GM23338 (cell line): ENCODE measurements at regions not wholly inside any gene's neighbourhood (a gene's known extent, or its start where the extent isn't known, plus 50 kb on each side); places are given as distances from the start of the nearest gene placed in this dataset.

ENCODE experiments used
- CREB1 ChIP-seq: fragments of 250-450 bp; sonication (Bioruptor Pico); IDR thresholded peaks from 2 replicates; pipeline ENCODE4 v1.5.0; 2020; ENCODE audit warnings: low read depth, mild to moderate bottlenecking, moderate library complexity
- EZH2 ChIP-seq: fragments of 200-600 bp; sonication (generic); IDR thresholded peaks from one replicate; pipeline ENCODE4 v1.8.0; 2017; ENCODE audit warnings: antibody characterized with exemption, mild to moderate bottlenecking, low read depth; ENCODE audit not compliant: unreplicated experiment
- EZH2phosphoT487 ChIP-seq: fragments of 200-600 bp; sonication (generic); IDR thresholded peaks from one replicate; pipeline ENCODE4 v1.8.1; 2018; ENCODE audit warnings: antibody characterized with exemption; ENCODE audit not compliant: unreplicated experiment
- JUNB ChIP-seq: IDR thresholded peaks from one replicate; pipeline ENCODE4 v1.6.1; 2016; ENCODE audit warnings: antibody characterized with exemption; ENCODE audit not compliant: unreplicated experiment
- NANOG ChIP-seq: IDR thresholded peaks from 2 replicates; pipeline ENCODE4 v1.6.1; 2016; ENCODE audit warnings: antibody characterized with exemption, borderline replicate concordance
- POLR2AphosphoS5 ChIP-seq: IDR thresholded peaks from 2 replicates; pipeline ENCODE4 v1.6.1; 2016; ENCODE audit warnings: antibody characterized with exemption, low read depth
- STAT1 ChIP-seq: IDR thresholded peaks from one replicate; pipeline ENCODE4 v1.6.1; 2016; ENCODE audit warnings: antibody characterized with exemption; ENCODE audit not compliant: unreplicated experiment
- ZNF114 ChIP-seq: fragments of 250-450 bp; sonication (Bioruptor Pico); IDR thresholded peaks from 2 replicates; pipeline ENCODE4 v1.5.0; 2020; ENCODE audit warnings: mild to moderate bottlenecking, moderate library complexity
- TF ChIP-seq, protein P1 (sequence below), 2 experiments: fragments of 200-600 bp in 1 of 2; sonication (generic) in 1 of 2; conservative IDR thresholded peaks; 2 replicates each; pipeline versions ENCODE4 v1.5.1 to v1.6.1; 2016 to 2017; ENCODE audit warnings: antibody characterized with exemption in 2 of 2, low read depth in 2 of 2, mild to moderate bottlenecking in 2 of 2, moderate library complexity in 1 of 2
- TF ChIP-seq, protein P2 (sequence below): IDR thresholded peaks from one replicate; pipeline ENCODE4 v1.6.1; 2018; ENCODE audit warnings: antibody characterized with exemption; ENCODE audit not compliant: unreplicated experiment
- TF ChIP-seq, protein P3 (sequence below): fragments of 250-450 bp; sonication (Bioruptor Pico); IDR thresholded peaks from 2 replicates; pipeline ENCODE4 v1.5.0; 2020; ENCODE audit warnings: mild to moderate bottlenecking, moderate library complexity
- TF ChIP-seq, protein P4 (sequence below): IDR thresholded peaks from 2 replicates; pipeline ENCODE4 v1.6.1; 2016; ENCODE audit warnings: antibody characterized with exemption

DNA sequence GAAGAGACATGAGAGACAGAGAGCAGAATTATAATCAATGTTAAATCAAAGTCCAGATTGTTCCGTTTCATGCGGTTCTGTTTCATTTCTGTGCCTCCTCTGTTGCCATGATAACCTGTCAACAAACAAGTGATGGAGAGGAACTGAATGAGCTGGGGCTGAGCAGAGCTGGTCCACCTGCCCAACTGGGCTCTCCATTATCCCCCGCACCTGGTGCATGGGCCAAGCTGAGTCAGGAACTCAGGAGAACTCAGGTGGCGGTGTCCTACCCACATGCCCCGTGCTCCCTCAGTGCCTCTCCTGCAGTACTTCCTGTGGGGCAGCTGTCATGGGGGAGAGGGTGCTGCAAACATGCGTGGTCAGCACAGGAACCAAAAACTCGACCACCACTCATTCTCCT, 178.8 kb downstream of the TTC32 start:
- TF ChIP-seq, protein P1, sequence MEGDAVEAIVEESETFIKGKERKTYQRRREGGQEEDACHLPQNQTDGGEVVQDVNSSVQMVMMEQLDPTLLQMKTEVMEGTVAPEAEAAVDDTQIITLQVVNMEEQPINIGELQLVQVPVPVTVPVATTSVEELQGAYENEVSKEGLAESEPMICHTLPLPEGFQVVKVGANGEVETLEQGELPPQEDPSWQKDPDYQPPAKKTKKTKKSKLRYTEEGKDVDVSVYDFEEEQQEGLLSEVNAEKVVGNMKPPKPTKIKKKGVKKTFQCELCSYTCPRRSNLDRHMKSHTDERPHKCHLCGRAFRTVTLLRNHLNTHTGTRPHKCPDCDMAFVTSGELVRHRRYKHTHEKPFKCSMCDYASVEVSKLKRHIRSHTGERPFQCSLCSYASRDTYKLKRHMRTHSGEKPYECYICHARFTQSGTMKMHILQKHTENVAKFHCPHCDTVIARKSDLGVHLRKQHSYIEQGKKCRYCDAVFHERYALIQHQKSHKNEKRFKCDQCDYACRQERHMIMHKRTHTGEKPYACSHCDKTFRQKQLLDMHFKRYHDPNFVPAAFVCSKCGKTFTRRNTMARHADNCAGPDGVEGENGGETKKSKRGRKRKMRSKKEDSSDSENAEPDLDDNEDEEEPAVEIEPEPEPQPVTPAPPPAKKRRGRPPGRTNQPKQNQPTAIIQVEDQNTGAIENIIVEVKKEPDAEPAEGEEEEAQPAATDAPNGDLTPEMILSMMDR (conservative IDR thresholded peaks at IDR 0.05; ENCODE audit: low read depth in 2 of 2) = no peak
- no peak for TF ChIP-seq EZH2
- TF ChIP-seq POLR2AphosphoS5 = no peak
- TF ChIP-seq, protein P2, sequence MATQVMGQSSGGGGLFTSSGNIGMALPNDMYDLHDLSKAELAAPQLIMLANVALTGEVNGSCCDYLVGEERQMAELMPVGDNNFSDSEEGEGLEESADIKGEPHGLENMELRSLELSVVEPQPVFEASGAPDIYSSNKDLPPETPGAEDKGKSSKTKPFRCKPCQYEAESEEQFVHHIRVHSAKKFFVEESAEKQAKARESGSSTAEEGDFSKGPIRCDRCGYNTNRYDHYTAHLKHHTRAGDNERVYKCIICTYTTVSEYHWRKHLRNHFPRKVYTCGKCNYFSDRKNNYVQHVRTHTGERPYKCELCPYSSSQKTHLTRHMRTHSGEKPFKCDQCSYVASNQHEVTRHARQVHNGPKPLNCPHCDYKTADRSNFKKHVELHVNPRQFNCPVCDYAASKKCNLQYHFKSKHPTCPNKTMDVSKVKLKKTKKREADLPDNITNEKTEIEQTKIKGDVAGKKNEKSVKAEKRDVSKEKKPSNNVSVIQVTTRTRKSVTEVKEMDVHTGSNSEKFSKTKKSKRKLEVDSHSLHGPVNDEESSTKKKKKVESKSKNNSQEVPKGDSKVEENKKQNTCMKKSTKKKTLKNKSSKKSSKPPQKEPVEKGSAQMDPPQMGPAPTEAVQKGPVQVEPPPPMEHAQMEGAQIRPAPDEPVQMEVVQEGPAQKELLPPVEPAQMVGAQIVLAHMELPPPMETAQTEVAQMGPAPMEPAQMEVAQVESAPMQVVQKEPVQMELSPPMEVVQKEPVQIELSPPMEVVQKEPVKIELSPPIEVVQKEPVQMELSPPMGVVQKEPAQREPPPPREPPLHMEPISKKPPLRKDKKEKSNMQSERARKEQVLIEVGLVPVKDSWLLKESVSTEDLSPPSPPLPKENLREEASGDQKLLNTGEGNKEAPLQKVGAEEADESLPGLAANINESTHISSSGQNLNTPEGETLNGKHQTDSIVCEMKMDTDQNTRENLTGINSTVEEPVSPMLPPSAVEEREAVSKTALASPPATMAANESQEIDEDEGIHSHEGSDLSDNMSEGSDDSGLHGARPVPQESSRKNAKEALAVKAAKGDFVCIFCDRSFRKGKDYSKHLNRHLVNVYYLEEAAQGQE = no peak
- no peak for TF ChIP-seq ZNF114 (CRISPR knock-in tag)
- TF ChIP-seq EZH2phosphoT487 = no peak
- TF ChIP-seq JUNB = no peak
- TF ChIP-seq CREB1 (CRISPR knock-in tag) = no peak
- TF ChIP-seq, protein P3, sequence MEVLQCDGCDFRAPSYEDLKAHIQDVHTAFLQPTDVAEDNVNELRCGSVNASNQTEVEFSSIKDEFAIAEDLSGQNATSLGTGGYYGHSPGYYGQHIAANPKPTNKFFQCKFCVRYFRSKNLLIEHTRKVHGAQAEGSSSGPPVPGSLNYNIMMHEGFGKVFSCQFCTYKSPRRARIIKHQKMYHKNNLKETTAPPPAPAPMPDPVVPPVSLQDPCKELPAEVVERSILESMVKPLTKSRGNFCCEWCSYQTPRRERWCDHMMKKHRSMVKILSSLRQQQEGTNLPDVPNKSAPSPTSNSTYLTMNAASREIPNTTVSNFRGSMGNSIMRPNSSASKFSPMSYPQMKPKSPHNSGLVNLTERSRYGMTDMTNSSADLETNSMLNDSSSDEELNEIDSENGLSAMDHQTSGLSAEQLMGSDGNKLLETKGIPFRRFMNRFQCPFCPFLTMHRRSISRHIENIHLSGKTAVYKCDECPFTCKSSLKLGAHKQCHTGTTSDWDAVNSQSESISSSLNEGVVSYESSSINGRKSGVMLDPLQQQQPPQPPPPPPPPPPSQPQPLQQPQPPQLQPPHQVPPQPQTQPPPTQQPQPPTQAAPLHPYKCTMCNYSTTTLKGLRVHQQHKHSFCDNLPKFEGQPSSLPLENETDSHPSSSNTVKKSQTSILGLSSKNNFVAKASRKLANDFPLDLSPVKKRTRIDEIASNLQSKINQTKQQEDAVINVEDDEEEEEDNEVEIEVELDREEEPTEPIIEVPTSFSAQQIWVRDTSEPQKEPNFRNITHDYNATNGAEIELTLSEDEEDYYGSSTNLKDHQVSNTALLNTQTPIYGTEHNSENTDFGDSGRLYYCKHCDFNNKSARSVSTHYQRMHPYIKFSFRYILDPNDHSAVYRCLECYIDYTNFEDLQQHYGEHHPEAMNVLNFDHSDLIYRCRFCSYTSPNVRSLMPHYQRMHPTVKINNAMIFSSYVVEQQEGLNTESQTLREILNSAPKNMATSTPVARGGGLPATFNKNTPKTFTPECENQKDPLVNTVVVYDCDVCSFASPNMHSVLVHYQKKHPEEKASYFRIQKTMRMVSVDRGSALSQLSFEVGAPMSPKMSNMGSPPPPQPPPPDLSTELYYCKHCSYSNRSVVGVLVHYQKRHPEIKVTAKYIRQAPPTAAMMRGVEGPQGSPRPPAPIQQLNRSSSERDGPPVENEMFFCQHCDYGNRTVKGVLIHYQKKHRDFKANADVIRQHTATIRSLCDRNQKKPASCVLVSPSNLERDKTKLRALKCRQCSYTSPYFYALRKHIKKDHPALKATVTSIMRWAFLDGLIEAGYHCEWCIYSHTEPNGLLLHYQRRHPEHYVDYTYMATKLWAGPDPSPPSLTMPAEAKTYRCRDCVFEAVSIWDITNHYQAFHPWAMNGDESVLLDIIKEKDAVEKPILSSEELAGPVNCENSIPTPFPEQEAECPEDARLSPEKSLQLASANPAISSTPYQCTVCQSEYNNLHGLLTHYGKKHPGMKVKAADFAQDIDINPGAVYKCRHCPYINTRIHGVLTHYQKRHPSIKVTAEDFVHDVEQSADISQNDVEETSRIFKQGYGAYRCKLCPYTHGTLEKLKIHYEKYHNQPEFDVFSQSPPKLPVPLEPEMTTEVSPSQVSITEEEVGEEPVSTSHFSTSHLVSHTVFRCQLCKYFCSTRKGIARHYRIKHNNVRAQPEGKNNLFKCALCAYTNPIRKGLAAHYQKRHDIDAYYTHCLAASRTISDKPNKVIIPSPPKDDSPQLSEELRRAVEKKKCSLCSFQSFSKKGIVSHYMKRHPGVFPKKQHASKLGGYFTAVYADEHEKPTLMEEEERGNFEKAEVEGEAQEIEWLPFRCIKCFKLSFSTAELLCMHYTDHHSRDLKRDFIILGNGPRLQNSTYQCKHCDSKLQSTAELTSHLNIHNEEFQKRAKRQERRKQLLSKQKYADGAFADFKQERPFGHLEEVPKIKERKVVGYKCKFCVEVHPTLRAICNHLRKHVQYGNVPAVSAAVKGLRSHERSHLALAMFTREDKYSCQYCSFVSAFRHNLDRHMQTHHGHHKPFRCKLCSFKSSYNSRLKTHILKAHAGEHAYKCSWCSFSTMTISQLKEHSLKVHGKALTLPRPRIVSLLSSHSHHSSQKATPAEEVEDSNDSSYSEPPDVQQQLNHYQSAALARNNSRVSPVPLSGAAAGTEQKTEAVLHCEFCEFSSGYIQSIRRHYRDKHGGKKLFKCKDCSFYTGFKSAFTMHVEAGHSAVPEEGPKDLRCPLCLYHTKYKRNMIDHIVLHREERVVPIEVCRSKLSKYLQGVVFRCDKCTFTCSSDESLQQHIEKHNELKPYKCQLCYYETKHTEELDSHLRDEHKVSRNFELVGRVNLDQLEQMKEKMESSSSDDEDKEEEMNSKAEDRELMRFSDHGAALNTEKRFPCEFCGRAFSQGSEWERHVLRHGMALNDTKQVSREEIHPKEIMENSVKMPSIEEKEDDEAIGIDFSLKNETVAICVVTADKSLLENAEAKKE (CRISPR knock-in tag) = no peak
- TF ChIP-seq STAT1 = no peak
- no peak for TF ChIP-seq NANOG
- TF ChIP-seq, protein P4, sequence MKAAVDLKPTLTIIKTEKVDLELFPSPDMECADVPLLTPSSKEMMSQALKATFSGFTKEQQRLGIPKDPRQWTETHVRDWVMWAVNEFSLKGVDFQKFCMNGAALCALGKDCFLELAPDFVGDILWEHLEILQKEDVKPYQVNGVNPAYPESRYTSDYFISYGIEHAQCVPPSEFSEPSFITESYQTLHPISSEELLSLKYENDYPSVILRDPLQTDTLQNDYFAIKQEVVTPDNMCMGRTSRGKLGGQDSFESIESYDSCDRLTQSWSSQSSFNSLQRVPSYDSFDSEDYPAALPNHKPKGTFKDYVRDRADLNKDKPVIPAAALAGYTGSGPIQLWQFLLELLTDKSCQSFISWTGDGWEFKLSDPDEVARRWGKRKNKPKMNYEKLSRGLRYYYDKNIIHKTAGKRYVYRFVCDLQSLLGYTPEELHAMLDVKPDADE = no peak
